Endothelial cell of umbilical vein (primary cell): ENCODE measurements at regions not wholly inside any gene's neighbourhood (a gene's known extent, or its start where the extent isn't known, plus 50 kb on each side); places are given as distances from the start of the nearest gene placed in this dataset.

Experiments used
- EZH2 ChIP-seq: IDR thresholded peaks from 2 replicates; pipeline ENCODE4 v1.6.1; 2012; ENCODE audit warnings: borderline replicate concordance, low read depth, mild to moderate bottlenecking, moderate library complexity, low read length, inconsistent platforms; ENCODE audit not compliant: severe bottlenecking
- GATA2 ChIP-seq: IDR thresholded peaks from 2 replicates; pipeline ENCODE4 v1.7.0; 2011; ENCODE audit warnings: low read depth, mild to moderate bottlenecking, moderate library complexity, mixed read lengths, low read length; ENCODE audit not compliant: insufficient read length, insufficient read depth
- MAX ChIP-seq: IDR thresholded peaks from 2 replicates; pipeline ENCODE4 v1.6.1; 2011; ENCODE audit not compliant: insufficient read depth, insufficient read length
- MYC ChIP-seq: IDR thresholded peaks from one replicate; pipeline ENCODE4 v1.6.1; 2011; ENCODE audit warnings: mild to moderate bottlenecking, low read depth, low read length
- POLR2AphosphoS5 ChIP-seq: IDR thresholded peaks from 2 replicates; pipeline ENCODE4 v1.6.1; 2012; ENCODE audit warnings: low read depth, mild to moderate bottlenecking, control low read depth, low read length, moderate library complexity; ENCODE audit not compliant: insufficient read depth
- TF ChIP-seq, protein P1 (sequence below), 2 donors: IDR thresholded peaks; 1 replicate in 1 of 2; 2 replicates in 1 of 2; pipeline ENCODE4 v1.5.1; 2011; ENCODE audit warnings: low read length in 2 of 2, mild to moderate bottlenecking in 2 of 2, moderate library complexity in 2 of 2, control low read depth in 1 of 2, inconsistent platforms in 1 of 2, low read depth in 1 of 2; ENCODE audit not compliant: insufficient read depth in 1 of 2; ENCODE audit errors: extremely low read depth in 1 of 2

DNA sequence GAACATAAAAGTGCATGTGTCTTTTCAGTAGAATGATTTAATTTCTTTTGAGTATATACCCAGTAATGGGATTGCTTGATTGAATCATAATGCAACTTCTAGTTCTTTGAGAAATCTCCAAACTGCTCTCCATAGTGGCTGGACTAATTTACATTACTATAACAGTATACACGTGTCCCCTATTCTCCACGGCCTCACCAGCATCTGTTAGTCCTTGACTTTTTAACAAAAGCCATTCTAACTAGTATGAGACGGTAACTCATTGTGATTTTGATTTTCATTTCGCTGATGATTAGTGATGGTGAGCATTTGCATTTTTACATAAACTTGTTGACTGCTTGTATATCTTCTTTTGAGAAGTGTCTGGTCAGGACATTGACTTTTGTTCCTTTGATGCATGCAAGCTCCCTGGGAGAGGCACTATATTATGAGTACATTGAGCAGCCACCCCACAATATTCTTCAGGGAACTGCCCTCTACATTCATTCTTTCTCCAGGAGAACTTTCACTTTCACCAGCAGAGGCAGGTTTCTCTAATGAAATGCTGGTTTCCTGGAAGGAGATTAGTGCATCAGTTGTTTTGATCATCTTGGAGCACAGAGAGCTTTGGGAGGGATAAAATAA, 51.9 kb upstream of the LPGAT1 start:
- TF ChIP-seq EZH2 (no peak), MYC (no peak), MAX (no peak), GATA2 (no peak), POLR2AphosphoS5 (no peak)
- TF ChIP-seq, protein P1, sequence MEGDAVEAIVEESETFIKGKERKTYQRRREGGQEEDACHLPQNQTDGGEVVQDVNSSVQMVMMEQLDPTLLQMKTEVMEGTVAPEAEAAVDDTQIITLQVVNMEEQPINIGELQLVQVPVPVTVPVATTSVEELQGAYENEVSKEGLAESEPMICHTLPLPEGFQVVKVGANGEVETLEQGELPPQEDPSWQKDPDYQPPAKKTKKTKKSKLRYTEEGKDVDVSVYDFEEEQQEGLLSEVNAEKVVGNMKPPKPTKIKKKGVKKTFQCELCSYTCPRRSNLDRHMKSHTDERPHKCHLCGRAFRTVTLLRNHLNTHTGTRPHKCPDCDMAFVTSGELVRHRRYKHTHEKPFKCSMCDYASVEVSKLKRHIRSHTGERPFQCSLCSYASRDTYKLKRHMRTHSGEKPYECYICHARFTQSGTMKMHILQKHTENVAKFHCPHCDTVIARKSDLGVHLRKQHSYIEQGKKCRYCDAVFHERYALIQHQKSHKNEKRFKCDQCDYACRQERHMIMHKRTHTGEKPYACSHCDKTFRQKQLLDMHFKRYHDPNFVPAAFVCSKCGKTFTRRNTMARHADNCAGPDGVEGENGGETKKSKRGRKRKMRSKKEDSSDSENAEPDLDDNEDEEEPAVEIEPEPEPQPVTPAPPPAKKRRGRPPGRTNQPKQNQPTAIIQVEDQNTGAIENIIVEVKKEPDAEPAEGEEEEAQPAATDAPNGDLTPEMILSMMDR (IDR thresholded peaks at IDR 0.05; ENCODE audit: extremely low read depth in 1 of 2, insufficient read depth in 1 of 2, low read depth in 1 of 2, low read length in 2 of 2), result no peak
